ENCODE measurements at regions not wholly inside any gene's neighbourhood (a gene's known extent, or its start where the extent isn't known, plus 50 kb on each side); places are given as distances from the start of the nearest gene placed in this dataset.

DNA sequence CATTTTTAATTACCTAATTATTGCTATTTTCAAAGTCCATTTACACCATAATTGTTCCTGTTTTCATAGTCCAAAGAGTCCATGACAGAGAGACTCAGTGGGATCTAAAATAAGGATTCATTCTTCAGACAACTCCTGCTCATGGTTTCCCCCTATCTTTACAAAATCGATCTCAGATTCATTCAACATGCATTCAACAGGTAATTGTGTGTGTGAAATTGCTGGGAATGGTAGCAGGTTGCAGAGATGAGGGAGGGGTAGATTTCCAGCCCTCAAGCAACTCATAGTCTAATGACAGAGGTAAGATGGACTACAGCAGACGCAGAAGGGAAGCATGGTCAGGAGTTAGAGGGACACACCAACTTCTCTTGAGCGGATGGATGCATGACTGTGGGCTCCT, 138.1 kb downstream of the TSHZ3 start:
- TF ChIP-seq, protein P1, sequence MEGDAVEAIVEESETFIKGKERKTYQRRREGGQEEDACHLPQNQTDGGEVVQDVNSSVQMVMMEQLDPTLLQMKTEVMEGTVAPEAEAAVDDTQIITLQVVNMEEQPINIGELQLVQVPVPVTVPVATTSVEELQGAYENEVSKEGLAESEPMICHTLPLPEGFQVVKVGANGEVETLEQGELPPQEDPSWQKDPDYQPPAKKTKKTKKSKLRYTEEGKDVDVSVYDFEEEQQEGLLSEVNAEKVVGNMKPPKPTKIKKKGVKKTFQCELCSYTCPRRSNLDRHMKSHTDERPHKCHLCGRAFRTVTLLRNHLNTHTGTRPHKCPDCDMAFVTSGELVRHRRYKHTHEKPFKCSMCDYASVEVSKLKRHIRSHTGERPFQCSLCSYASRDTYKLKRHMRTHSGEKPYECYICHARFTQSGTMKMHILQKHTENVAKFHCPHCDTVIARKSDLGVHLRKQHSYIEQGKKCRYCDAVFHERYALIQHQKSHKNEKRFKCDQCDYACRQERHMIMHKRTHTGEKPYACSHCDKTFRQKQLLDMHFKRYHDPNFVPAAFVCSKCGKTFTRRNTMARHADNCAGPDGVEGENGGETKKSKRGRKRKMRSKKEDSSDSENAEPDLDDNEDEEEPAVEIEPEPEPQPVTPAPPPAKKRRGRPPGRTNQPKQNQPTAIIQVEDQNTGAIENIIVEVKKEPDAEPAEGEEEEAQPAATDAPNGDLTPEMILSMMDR (IDR thresholded peaks at IDR 0.05) = no peak
- TF ChIP-seq, protein P2, sequence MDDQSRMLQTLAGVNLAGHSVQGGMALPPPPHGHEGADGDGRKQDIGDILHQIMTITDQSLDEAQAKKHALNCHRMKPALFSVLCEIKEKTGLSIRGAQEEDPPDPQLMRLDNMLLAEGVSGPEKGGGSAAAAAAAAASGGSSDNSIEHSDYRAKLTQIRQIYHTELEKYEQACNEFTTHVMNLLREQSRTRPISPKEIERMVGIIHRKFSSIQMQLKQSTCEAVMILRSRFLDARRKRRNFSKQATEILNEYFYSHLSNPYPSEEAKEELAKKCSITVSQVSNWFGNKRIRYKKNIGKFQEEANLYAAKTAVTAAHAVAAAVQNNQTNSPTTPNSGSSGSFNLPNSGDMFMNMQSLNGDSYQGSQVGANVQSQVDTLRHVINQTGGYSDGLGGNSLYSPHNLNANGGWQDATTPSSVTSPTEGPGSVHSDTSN (IDR thresholded peaks at IDR 0.05) = no peak
- TF ChIP-seq POLR2A (IDR thresholded peaks at IDR 0.05; ENCODE audit: low read length) = no peak
- TF ChIP-seq EP300 (IDR thresholded peaks at IDR 0.05) = no peak
- TF ChIP-seq CEBPB (IDR thresholded peaks at IDR 0.05) = no peak
- TF ChIP-seq CBX8 (IDR thresholded peaks at IDR 0.05) = no peak
- no peak for TF ChIP-seq REST (IDR thresholded peaks at IDR 0.05)
